ENCODE measurements at regions not wholly inside any gene's neighbourhood (a gene's known extent, or its start where the extent isn't known, plus 50 kb on each side); places are given as distances from the start of the nearest gene placed in this dataset.

- ChIA-PET CTCF (no interaction called here), POLR2A (interaction anchor here (0.5 to 1.0 kb wide), 2 partner anchors 36 to 58 kb away, joined by 4 to 10 read pairs; partner anchors contain the start of gene C15orf39)
- no peaks in the 10 kb centered on the region for H3K36me3 ChIP-seq (ENCODE audit: control insufficient read depth in 2 of 2, insufficient read depth in 1 of 2, low read length in 2 of 2)
- TF ChIP-seq ZNF518A (tag by site-specific recombination; conservative IDR thresholded peaks at IDR 0.05; ENCODE audit: low read depth) (0 out of 2 replicates have a peak, but pooled peaks have one; percentile 18), ZBTB26 (tag by site-specific recombination; optimal IDR thresholded peaks at IDR 0.05) (no peak), ZNF488 (tag by site-specific recombination; IDR thresholded peaks at IDR 0.05) (no peak), ZNF138 (tag by site-specific recombination; IDR thresholded peaks at IDR 0.05; ENCODE audit: borderline replicate concordance) (no peak), ZNF513 (tag by site-specific recombination; IDR thresholded peaks at IDR 0.05) (no peak), ZNF664 (tag by site-specific recombination; IDR thresholded peaks at IDR 0.05) (no peak), SETDB1 (IDR thresholded peaks at IDR 0.05; ENCODE audit: insufficient read length, low read length) (peak; percentile 87), KLF10 (tag by site-specific recombination; IDR thresholded peaks at IDR 0.05) (no peak), ZBTB11 (tag by site-specific recombination; conservative IDR thresholded peaks at IDR 0.05; ENCODE audit: low read depth) (no peak), ZNF837 (tag by site-specific recombination; IDR thresholded peaks at IDR 0.05) (no peak), MYNN (tag by site-specific recombination; IDR thresholded peaks at IDR 0.05; ENCODE audit: borderline replicate concordance) (no peak), RBAK (tag by site-specific recombination; IDR thresholded peaks at IDR 0.05) (no peak), ZNF280D (tag by site-specific recombination; IDR thresholded peaks at IDR 0.05) (0 out of 2 replicates have a peak, but pooled peaks have one; percentile 34), ZNF692 (tag by site-specific recombination; IDR thresholded peaks at IDR 0.05) (no peak), ZNF561 (tag by site-specific recombination; IDR thresholded peaks at IDR 0.05; ENCODE audit: borderline replicate concordance) (no peak), ZIC2 (tag by site-specific recombination; IDR thresholded peaks at IDR 0.05) (no peak), ZSCAN5A (tag by site-specific recombination; IDR thresholded peaks at IDR 0.05) (peak; percentile 47; the same call in 1 of the 2 replicates)
- no peaks in the 10 kb centered on the region for H3K4me1 ChIP-seq (ENCODE audit: control insufficient read depth, insufficient read depth, low read length)
- H3K4me3 ChIP-seq (ENCODE audit: low read depth, low read length), result no peak overlapping the region
- no peaks in the 10 kb centered on the region for H3K9me3 ChIP-seq (ENCODE audit: control insufficient read depth, insufficient read depth, low read depth, low read length)
- no peak overlapping the region for H3K27ac ChIP-seq (ENCODE audit: extremely low read depth, low read depth, low read length)
These were observed 57.8 kb upstream of the C15orf39 start for GRCh38 chr15:75143738-75144334.
